ENCODE measurements at regions not wholly inside any gene's neighbourhood (a gene's known extent, or its start where the extent isn't known, plus 50 kb on each side); places are given as distances from the start of the nearest gene placed in this dataset.

DNA sequence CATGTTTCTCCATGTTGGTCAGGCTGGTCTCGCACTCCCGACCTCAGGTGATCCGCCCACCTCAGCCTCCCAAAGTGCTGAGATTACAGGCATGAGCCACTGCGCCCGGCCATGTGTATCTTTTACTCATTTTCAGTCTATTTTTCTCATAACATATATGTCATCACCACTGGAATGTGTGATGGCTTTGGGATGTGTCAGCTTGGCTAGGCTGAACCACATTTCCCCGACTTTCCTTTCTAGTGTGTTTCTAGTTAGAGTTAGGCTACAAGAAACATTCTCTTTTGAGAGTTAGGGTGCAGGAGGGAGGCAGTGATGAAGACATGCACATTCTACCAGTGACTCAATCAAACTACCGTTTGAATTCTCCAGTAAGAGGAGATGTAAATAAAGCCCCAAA, 444.9 kb upstream of the THBS1 start:
- FAIRE-seq: peak; percentile 85
- Histone ChIP-seq H3K36me3 (ENCODE audit: insufficient read depth, low read length) (no peaks in the 10 kb centered on the region), H3K27me3 (ENCODE audit: insufficient read depth, low read length) (no peaks in the 10 kb centered on the region), H3K4me2 (ENCODE audit: low read length) (peak overlapping the region; percentile 45), H3K9me3 (ENCODE audit: insufficient read depth, low read depth, low read length) (no peaks in the 10 kb centered on the region), H2AFZ (ENCODE audit: low read depth, low read length) (no peak overlapping the region), H3K9ac (ENCODE audit: low read length) (peak overlapping the region; percentile 68), H3K4me1 (ENCODE audit: insufficient read depth, low read length) (peaks cover 49% of the 10 kb centered on the region), H3K4me3 (ENCODE audit: insufficient read depth, low read depth, low read length) (no peak overlapping the region), H3K27ac (ENCODE audit: low read depth, low read length) (peak overlapping the region; percentile 93), H4K20me1 (ENCODE audit: insufficient read depth, low read length) (no peaks in the 10 kb centered on the region), H3K79me2 (ENCODE audit: insufficient read depth, low read length) (no peaks in the 10 kb centered on the region)
- TF ChIP-seq CTCF (IDR thresholded peaks at IDR 0.05; ENCODE audit: insufficient read depth, low read depth, low read length) (no peak), EZH2 (IDR thresholded peaks at IDR 0.05; ENCODE audit: insufficient read depth, low read length) (no peak)
- H3K9me3 Mint-ChIP-seq (ENCODE audit: unreplicated experiment): peaks cover 5% of the 10 kb centered on the region
- H3K36me3 Mint-ChIP-seq (ENCODE audit: low read depth, unreplicated experiment): no peaks in the 10 kb centered on the region
- H3K27ac Mint-ChIP-seq (ENCODE audit: unreplicated experiment): peak overlapping the region; percentile 98
- DNase-seq (ENCODE audit: low read depth): peak; percentile 95
- no peaks in the 10 kb centered on the region for H3K27me3 Mint-ChIP-seq (ENCODE audit: low read depth, unreplicated experiment)
- peaks cover 70% of the 10 kb centered on the region for H3K4me1 Mint-ChIP-seq (ENCODE audit: low read depth, unreplicated experiment)
- H3K4me3 Mint-ChIP-seq (ENCODE audit: unreplicated experiment): peak overlapping the region; percentile 9

DNA sequence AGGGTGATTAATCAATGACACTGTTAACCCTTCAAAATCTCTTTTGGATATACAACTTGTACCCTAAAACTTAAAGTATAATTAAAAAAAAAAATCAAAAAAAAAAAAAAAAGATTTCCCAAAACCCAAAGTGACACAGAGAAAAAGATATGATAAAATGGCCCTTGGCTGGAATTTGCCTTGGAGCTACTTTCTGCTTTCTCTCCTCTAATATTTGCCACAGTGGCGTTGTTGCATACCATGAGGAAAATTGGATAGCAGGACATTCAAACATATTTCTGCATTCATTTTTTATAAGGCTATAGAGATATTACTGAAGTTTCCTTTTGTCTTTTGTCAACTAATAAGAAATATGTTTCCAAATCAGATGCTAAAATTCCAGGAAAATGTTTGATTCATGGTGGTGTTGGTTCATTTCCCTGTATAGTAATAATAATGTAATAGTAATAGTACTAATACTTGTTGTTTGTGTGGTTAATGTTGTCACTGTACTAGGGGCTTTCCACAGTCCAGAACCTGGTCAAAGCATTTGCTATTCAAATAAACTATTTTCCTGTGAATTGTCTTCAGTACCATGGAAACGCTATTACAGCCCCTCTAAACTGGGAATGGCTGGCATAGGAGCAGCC, 441.3 kb upstream of the THBS1 start:
- Histone ChIP-seq H3K36me3 (ENCODE audit: insufficient read depth, low read length) (no peaks in the 10 kb centered on the region), H2AFZ (ENCODE audit: low read depth, low read length) (no peak overlapping the region), H3K4me1 (ENCODE audit: insufficient read depth, low read length) (peaks cover 25% of the 10 kb centered on the region), H3K27ac (ENCODE audit: low read depth, low read length) (peak overlapping the region; percentile 92), H3K4me2 (ENCODE audit: low read length) (peak overlapping the region; percentile 71), H3K9me3 (ENCODE audit: insufficient read depth, low read depth, low read length) (no peaks in the 10 kb centered on the region), H3K79me2 (ENCODE audit: insufficient read depth, low read length) (no peaks in the 10 kb centered on the region), H3K27me3 (ENCODE audit: insufficient read depth, low read length) (no peaks in the 10 kb centered on the region), H3K4me3 (ENCODE audit: insufficient read depth, low read depth, low read length) (no peak overlapping the region), H3K9ac (ENCODE audit: low read length) (peak overlapping the region; percentile 70), H4K20me1 (ENCODE audit: insufficient read depth, low read length) (no peaks in the 10 kb centered on the region)
- TF ChIP-seq EZH2 (IDR thresholded peaks at IDR 0.05; ENCODE audit: insufficient read depth, low read length): no peak
- TF ChIP-seq CTCF (IDR thresholded peaks at IDR 0.05; ENCODE audit: insufficient read depth, low read depth, low read length): no peak
- no peak for FAIRE-seq
- Mint-ChIP-seq H3K27ac (ENCODE audit: unreplicated experiment) (peak overlapping the region; percentile 94), H3K4me1 (ENCODE audit: low read depth, unreplicated experiment) (peaks cover 53% of the 10 kb centered on the region), H3K4me3 (ENCODE audit: unreplicated experiment) (peak overlapping the region; percentile 36), H3K36me3 (ENCODE audit: low read depth, unreplicated experiment) (no peaks in the 10 kb centered on the region), H3K9me3 (ENCODE audit: unreplicated experiment) (no peaks in the 10 kb centered on the region), H3K27me3 (ENCODE audit: low read depth, unreplicated experiment) (no peaks in the 10 kb centered on the region)
- no peak for DNase-seq (ENCODE audit: low read depth)

DNA sequence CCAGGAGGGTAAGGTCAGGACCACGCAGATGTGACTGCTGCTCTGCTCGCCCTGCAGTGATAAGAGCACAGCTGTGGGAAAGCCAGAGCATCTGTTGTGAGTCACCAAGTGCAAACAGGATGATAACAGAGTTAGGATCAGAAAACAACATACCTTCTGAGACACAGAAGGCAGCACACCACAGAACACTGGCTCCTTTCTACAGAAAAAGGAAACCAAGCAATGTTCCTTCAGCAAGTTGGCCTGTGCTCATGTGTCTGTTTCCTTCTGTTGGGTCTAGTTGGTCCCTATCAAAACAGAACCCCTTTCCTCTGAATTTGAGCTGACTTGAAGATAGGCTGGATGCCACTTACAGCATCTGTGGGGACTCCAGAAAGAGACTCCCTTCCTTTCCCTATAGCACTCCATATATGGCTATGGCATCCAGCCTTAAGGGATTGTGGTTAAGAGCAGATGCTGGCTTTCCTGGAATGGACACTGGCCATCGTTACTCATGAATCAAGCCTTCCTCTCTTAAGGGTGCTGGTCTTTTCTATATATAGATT, 440.7 kb upstream of the THBS1 start:
- H3K27ac ChIP-seq (ENCODE audit: low read depth, low read length): peak overlapping the region; percentile 92
- peaks cover 25% of the 10 kb centered on the region for H3K4me1 ChIP-seq (ENCODE audit: insufficient read depth, low read length)
- Mint-ChIP-seq H3K27ac (ENCODE audit: unreplicated experiment) (peak overlapping the region; percentile 94), H3K9me3 (ENCODE audit: unreplicated experiment) (no peaks in the 10 kb centered on the region), H3K36me3 (ENCODE audit: low read depth, unreplicated experiment) (no peaks in the 10 kb centered on the region), H3K27me3 (ENCODE audit: low read depth, unreplicated experiment) (no peaks in the 10 kb centered on the region), H3K4me3 (ENCODE audit: unreplicated experiment) (peak overlapping the region; percentile 36), H3K4me1 (ENCODE audit: low read depth, unreplicated experiment) (peaks cover 57% of the 10 kb centered on the region)
- H3K79me2 ChIP-seq (ENCODE audit: insufficient read depth, low read length): no peaks in the 10 kb centered on the region
- no peak overlapping the region for H3K4me3 ChIP-seq (ENCODE audit: insufficient read depth, low read depth, low read length)
- no peaks in the 10 kb centered on the region for H4K20me1 ChIP-seq (ENCODE audit: insufficient read depth, low read length)
- peak overlapping the region; percentile 71 for H3K4me2 ChIP-seq (ENCODE audit: low read length)
- FAIRE-seq (peak; percentile 99), DNase-seq (ENCODE audit: low read depth) (peak; percentile 97)
- H3K36me3 ChIP-seq (ENCODE audit: insufficient read depth, low read length): no peaks in the 10 kb centered on the region
- H3K9me3 ChIP-seq (ENCODE audit: insufficient read depth, low read depth, low read length): no peaks in the 10 kb centered on the region
- H3K9ac ChIP-seq (ENCODE audit: low read length): peak overlapping the region; percentile 70
- H3K27me3 ChIP-seq (ENCODE audit: insufficient read depth, low read length): no peaks in the 10 kb centered on the region
- no peak for TF ChIP-seq CTCF (IDR thresholded peaks at IDR 0.05; ENCODE audit: insufficient read depth, low read depth, low read length)
- no peak for TF ChIP-seq EZH2 (IDR thresholded peaks at IDR 0.05; ENCODE audit: insufficient read depth, low read length)
- no peak overlapping the region for H2AFZ ChIP-seq (ENCODE audit: low read depth, low read length)
